ENCODE measurements at regions not wholly inside any gene's neighbourhood (a gene's known extent, or its start where the extent isn't known, plus 50 kb on each side); places are given as distances from the start of the nearest gene placed in this dataset.
"Not testable (repeated sequence)": the region's sequence is repeated elsewhere in the genome, so short reads cannot be mapped to it uniquely, and the experiment has no call there.

DNA sequence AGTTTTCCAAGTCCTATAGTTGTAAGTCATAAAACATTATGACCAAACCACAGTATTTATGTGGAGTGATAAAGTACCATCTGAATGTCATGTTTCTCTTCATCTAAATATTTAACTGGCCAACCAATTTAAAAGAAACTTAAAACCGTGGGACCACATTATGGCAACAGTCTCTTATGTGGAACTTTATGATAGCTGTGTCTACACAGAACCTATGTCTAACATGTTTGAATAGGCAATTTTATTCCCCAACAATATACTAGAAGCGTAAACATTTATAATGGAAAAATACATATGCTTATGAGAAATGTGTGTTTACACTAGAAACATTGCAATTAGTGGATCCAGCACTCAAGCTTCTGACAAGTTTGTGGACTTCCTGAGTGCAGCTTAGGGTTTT, 680.7 kb downstream of the REEP3 start:
- intact Hi-C loops (cut with micrococcal nuclease) = no loop called here
- Histone ChIP-seq H3K9me3 (ENCODE audit: control extremely low read depth in 1 of 3, control insufficient read depth in 2 of 3, insufficient read depth in 1 of 3, low read length in 2 of 3) (no peaks in the 10 kb centered on the region), H3K27ac (ENCODE audit: low read length in 2 of 2) (no peak overlapping the region), H2AFZ (ENCODE audit: insufficient read depth, low read depth, low read length, poor library complexity, severe bottlenecking) (no peak overlapping the region), H3K36me3 (replicated peaks in 1 of 2; ENCODE audit: control extremely low read depth in 1 of 2, control insufficient read depth in 1 of 2, extremely low read depth in 1 of 2, insufficient read depth in 2 of 2, low read length in 1 of 2) (no peaks in the 10 kb centered on the region), H3K9ac (ENCODE audit: low read length) (no peak overlapping the region), H4K20me1 (ENCODE audit: control insufficient read depth, insufficient read depth, low read length, poor library complexity, severe bottlenecking) (no peaks in the 10 kb centered on the region), H3K4me2 (replicated peaks; ENCODE audit: low read depth, low read length, poor library complexity, severe bottlenecking) (no peak overlapping the region), H3K4me3 (ENCODE audit: control extremely low read depth in 1 of 5, extremely low read depth in 1 of 5, insufficient read depth in 1 of 5, low read depth in 2 of 5, low read length in 4 of 5) (no peak overlapping the region), H3K4me1 (ENCODE audit: control insufficient read depth in 2 of 2, insufficient read depth in 2 of 2, low read length in 2 of 2) (no peaks in the 10 kb centered on the region), H3K79me2 (ENCODE audit: control insufficient read depth, insufficient read depth, low read length) (no peaks in the 10 kb centered on the region), H3K27me3 (replicated peaks in 1 of 4; ENCODE audit: control extremely low read depth in 1 of 4, control insufficient read depth in 3 of 4, insufficient read depth in 4 of 4, low read length in 3 of 4) (no peaks in the 10 kb centered on the region)
- TF ChIP-seq, protein P1, sequence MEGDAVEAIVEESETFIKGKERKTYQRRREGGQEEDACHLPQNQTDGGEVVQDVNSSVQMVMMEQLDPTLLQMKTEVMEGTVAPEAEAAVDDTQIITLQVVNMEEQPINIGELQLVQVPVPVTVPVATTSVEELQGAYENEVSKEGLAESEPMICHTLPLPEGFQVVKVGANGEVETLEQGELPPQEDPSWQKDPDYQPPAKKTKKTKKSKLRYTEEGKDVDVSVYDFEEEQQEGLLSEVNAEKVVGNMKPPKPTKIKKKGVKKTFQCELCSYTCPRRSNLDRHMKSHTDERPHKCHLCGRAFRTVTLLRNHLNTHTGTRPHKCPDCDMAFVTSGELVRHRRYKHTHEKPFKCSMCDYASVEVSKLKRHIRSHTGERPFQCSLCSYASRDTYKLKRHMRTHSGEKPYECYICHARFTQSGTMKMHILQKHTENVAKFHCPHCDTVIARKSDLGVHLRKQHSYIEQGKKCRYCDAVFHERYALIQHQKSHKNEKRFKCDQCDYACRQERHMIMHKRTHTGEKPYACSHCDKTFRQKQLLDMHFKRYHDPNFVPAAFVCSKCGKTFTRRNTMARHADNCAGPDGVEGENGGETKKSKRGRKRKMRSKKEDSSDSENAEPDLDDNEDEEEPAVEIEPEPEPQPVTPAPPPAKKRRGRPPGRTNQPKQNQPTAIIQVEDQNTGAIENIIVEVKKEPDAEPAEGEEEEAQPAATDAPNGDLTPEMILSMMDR (IDR thresholded peaks at IDR 0.05) = no peak
- TF ChIP-seq EZH2 (IDR thresholded peaks at IDR 0.05; ENCODE audit: borderline replicate concordance, insufficient read depth, low read depth, low read length, poor library complexity, severe bottlenecking) = no peak
- WGBS (ENCODE audit: insufficient coverage) = no CpG with 5 or more reads among the region's 2 CpGs
- peaks cover 3% of the 10 kb centered on the region for H3K9me3 Mint-ChIP-seq (ENCODE audit: insufficient read depth)
- H3K27me3 Mint-ChIP-seq = no peaks in the 10 kb centered on the region
- ChIA-PET POLR2A (no interaction called here), CTCF (no interaction called here)
- ATAC-seq (ENCODE audit: low read depth) = no peak
- no peak overlapping the region for H3K4me3 Mint-ChIP-seq
- DNase-seq = no peak
- H3K27ac Mint-ChIP-seq = no peak overlapping the region
- no peaks in the 10 kb centered on the region for H3K4me1 Mint-ChIP-seq

DNA sequence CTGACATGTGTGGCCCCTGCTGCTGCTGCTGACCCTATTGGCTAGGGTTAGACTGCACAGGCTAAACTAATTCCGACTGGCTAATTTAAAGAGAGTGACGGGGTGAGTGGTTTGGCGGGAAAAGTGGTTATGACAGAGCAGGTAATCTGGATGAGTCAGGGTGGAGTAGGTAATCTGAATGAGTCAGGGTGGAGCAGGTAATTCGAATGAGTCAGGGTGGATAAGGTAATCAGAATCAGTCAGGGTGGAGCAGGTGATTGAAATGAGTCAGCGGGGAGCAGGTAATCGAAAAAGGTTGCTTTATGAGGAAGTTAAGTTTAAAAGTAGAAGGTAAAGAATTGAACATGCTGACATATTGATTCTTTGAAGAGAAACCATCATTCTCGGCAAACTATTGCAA, 683.3 kb downstream of the REEP3 start:
- H3K4me3 ChIP-seq (ENCODE audit: control extremely low read depth in 1 of 5, extremely low read depth in 1 of 5, insufficient read depth in 1 of 5, low read depth in 2 of 5, low read length in 4 of 5); CTCF ChIA-PET; DNase-seq; H4K20me1 ChIP-seq (ENCODE audit: control insufficient read depth, insufficient read depth, low read length, poor library complexity, severe bottlenecking); H3K27ac ChIP-seq (ENCODE audit: low read length in 2 of 2); H3K9me3 Mint-ChIP-seq (ENCODE audit: insufficient read depth); H3K4me1 Mint-ChIP-seq; H3K9ac ChIP-seq (ENCODE audit: low read length); H2AFZ ChIP-seq (ENCODE audit: insufficient read depth, low read depth, low read length, poor library complexity, severe bottlenecking); H3K4me1 ChIP-seq (ENCODE audit: control insufficient read depth in 2 of 2, insufficient read depth in 2 of 2, low read length in 2 of 2); H3K27me3 ChIP-seq (replicated peaks in 1 of 4; ENCODE audit: control extremely low read depth in 1 of 4, control insufficient read depth in 3 of 4, insufficient read depth in 4 of 4, low read length in 3 of 4); H3K27ac Mint-ChIP-seq; POLR2A ChIA-PET; H3K9me3 ChIP-seq (ENCODE audit: control extremely low read depth in 1 of 3, control insufficient read depth in 2 of 3, insufficient read depth in 1 of 3, low read length in 2 of 3); ATAC-seq (ENCODE audit: low read depth); H3K36me3 ChIP-seq (replicated peaks in 1 of 2; ENCODE audit: control extremely low read depth in 1 of 2, control insufficient read depth in 1 of 2, extremely low read depth in 1 of 2, insufficient read depth in 2 of 2, low read length in 1 of 2); H3K27me3 Mint-ChIP-seq; H3K79me2 ChIP-seq (ENCODE audit: control insufficient read depth, insufficient read depth, low read length); H3K4me2 ChIP-seq (replicated peaks; ENCODE audit: low read depth, low read length, poor library complexity, severe bottlenecking); H3K4me3 Mint-ChIP-seq; intact Hi-C loops (cut with micrococcal nuclease): not testable (repeated sequence)
- WGBS (ENCODE audit: insufficient coverage) = 91% methylated on average over 7 of the region's 7 CpGs

All from B cell (primary cell).